Thoracic aorta (tissue), 2 donors: ENCODE measurements at regions not wholly inside any gene's neighbourhood (a gene's known extent, or its start where the extent isn't known, plus 50 kb on each side); places are given as distances from the start of the nearest gene placed in this dataset.

Experiments used
- ATAC-seq: fragments of 150-250 bp; one replicate; pipeline ENCODE4 v1.8.0; 2017; ENCODE audit warnings: low read depth; ENCODE audit not compliant: insufficient number of reproducible peaks, low FRiP score
- DNase-seq: peaks from one replicate; pipeline ENCODE4 v3.0.0-alpha.2; 2020; ENCODE audit warnings: low spot score
- H3K27ac ChIP-seq, 2 donors: fragments of 200-600 bp; sonication (generic); 1 replicate in 1 of 2; 2 replicates in 1 of 2; pipeline ENCODE4 v1.5.1; 2016; ENCODE audit warnings: mild to moderate bottlenecking in 2 of 2, moderate library complexity in 2 of 2
- H3K27me3 ChIP-seq: fragments of 200-600 bp; sonication (generic); replicated peaks from 2 replicates; pipeline ENCODE4 v1.6.0; 2016; ENCODE audit warnings: mild to moderate bottlenecking; ENCODE audit not compliant: insufficient read depth
- H3K36me3 ChIP-seq: fragments of 200-600 bp; sonication (generic); one replicate; pipeline ENCODE4 v1.5.1; 2016
- H3K4me1 ChIP-seq, 2 donors: fragments of 200-600 bp; sonication (generic); 1 replicate in 1 of 2; 2 replicates in 1 of 2; pipeline versions ENCODE4 v1.5.1 to v1.6.0; 2016; ENCODE audit warnings: low read depth in 2 of 2, mild to moderate bottlenecking in 1 of 2; ENCODE audit not compliant: control insufficient read depth in 1 of 2
- H3K4me3 ChIP-seq: fragments of 200-600 bp; sonication (generic); 2 replicates; pipeline ENCODE4 v1.5.1; 2016; ENCODE audit warnings: mild to moderate bottlenecking
- H3K9me3 ChIP-seq: fragments of 200-600 bp; sonication (generic); 2 replicates; pipeline ENCODE4 v1.5.1; 2016
- TF ChIP-seq, protein P1 (sequence below): fragments of 200-600 bp; sonication (generic); IDR thresholded peaks from one replicate; pipeline ENCODE4 v1.5.1; 2019; ENCODE audit warnings: antibody characterized with exemption

DNA sequence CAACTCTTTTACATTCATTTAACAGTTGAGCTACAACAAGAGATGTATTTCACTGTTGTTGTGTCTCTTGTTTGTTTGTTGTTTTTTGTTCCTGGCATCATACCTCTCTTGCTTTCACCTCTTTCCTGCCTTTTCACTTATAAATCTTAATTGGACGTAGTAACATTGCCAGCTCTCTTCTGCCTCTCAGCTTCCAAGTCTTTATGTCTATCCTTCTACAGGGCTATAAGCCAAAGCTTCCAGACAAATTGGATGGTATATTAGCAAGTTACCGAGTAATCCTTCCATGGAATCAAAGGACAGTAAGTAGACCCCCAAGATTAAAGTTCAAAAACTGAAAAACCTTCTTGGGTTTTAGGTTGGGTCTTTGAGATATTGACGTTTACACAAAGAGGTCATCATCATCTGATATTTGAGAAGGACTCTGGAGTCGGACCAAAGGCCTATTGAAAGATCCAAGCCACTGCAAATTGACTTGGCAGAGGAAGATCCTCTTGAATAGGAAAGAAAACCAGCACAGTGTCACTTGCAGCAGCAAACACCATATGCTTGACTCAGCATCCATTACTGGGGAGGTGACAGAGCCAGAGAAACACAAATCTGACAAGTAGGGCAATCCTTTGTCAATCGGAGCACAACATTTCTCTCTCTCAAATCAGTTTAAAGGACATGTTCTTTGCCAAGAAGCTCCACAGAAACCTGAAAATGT lies 648.5 kb upstream of the NR2F2 start:
- peaks cover 9 to 28% of the 10 kb centered on the region in 2 donors for H3K4me1 ChIP-seq
- H3K9me3 ChIP-seq = no peaks in the 10 kb centered on the region
- no peaks in the 10 kb centered on the region for H3K36me3 ChIP-seq
- no peak overlapping the region for H3K4me3 ChIP-seq
- TF ChIP-seq, protein P1, sequence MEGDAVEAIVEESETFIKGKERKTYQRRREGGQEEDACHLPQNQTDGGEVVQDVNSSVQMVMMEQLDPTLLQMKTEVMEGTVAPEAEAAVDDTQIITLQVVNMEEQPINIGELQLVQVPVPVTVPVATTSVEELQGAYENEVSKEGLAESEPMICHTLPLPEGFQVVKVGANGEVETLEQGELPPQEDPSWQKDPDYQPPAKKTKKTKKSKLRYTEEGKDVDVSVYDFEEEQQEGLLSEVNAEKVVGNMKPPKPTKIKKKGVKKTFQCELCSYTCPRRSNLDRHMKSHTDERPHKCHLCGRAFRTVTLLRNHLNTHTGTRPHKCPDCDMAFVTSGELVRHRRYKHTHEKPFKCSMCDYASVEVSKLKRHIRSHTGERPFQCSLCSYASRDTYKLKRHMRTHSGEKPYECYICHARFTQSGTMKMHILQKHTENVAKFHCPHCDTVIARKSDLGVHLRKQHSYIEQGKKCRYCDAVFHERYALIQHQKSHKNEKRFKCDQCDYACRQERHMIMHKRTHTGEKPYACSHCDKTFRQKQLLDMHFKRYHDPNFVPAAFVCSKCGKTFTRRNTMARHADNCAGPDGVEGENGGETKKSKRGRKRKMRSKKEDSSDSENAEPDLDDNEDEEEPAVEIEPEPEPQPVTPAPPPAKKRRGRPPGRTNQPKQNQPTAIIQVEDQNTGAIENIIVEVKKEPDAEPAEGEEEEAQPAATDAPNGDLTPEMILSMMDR = no peak
- H3K27ac ChIP-seq = no peak overlapping the region
- DNase-seq (no peak), ATAC-seq (no peak)
- H3K27me3 ChIP-seq = no peaks in the 10 kb centered on the region

DNA sequence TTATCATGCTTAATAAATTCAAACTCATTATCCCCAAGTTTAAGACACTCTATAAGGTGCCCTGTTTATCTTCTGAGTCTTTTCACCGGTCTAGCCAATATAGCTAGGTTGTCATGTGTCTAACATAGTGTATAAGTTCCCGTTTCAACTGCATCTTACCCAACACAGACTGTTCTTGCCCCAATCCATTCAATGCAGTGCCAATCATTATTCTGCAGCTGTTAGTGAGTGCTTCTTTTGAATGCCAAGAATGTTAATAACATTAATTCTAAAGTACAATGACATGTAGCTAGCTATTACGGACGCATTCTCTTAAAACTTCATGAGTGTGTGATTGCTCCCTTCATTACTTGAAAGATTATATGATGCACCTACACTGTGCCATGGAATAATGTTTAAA lies 646.4 kb upstream of the NR2F2 start:
- Histone ChIP-seq H3K27me3 (no peaks in the 10 kb centered on the region), H3K36me3 (no peaks in the 10 kb centered on the region), H3K9me3 (no peaks in the 10 kb centered on the region), H3K4me1 (peaks cover 9 to 21% of the 10 kb centered on the region in 2 donors), H3K27ac (no peak overlapping the region), H3K4me3 (no peak overlapping the region)
- DNase-seq (no peak), ATAC-seq (no peak)
- TF ChIP-seq, protein P1 = no peak

DNA sequence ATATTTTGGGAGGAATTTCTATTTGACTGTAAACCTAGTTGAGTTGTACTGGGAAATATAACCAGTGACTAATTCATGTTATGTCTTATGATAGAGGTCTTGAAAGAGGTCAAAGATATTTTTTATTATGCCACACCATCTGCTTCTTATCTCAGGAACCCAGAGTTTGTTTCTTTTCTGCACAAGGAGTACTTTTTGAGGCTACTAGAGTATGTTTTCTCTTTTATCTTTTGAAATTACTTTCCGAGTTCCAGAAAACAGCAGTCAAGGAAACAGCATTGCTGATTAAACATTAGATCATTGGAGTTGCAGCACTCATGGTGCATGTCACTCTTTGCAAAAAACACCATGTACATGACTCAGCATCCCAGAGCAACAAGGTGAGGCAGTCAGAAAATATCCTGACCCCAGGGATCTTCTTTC lies 645.8 kb upstream of the NR2F2 start:
- TF ChIP-seq, protein P1 = no peak
- Histone ChIP-seq H3K4me3 (no peak overlapping the region), H3K27ac (no peak overlapping the region), H3K27me3 (no peaks in the 10 kb centered on the region), H3K9me3 (no peaks in the 10 kb centered on the region), H3K36me3 (no peaks in the 10 kb centered on the region), H3K4me1 (peaks cover 9 to 21% of the 10 kb centered on the region in 2 donors)
- peak; percentile 55 for ATAC-seq
- DNase-seq = no peak

DNA sequence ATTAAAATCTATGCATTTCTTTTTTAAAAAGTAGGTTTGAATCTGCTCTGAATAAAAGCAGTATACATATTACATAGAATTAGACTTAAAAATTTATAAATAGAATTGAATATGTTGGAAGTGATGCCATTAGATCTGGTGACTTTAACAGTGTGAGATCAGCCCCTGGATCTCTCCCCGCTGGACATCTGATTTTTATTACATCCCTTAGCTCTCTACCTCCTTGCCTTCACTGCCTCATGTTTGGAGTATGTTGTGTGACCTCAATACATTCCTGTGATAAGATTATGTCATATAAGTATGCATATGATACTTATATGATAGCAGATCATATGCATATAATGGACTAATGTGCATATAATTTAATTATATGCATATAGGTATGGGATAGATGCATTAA lies 643.4 kb upstream of the NR2F2 start:
- Histone ChIP-seq H3K36me3 (no peaks in the 10 kb centered on the region), H3K4me1 (peaks cover 5 to 10% of the 10 kb centered on the region in 2 donors), H3K27me3 (no peaks in the 10 kb centered on the region), H3K4me3 (no peak overlapping the region), H3K9me3 (no peaks in the 10 kb centered on the region), H3K27ac (no peak overlapping the region)
- TF ChIP-seq, protein P1 = no peak
- ATAC-seq = no peak
- DNase-seq = no peak

DNA sequence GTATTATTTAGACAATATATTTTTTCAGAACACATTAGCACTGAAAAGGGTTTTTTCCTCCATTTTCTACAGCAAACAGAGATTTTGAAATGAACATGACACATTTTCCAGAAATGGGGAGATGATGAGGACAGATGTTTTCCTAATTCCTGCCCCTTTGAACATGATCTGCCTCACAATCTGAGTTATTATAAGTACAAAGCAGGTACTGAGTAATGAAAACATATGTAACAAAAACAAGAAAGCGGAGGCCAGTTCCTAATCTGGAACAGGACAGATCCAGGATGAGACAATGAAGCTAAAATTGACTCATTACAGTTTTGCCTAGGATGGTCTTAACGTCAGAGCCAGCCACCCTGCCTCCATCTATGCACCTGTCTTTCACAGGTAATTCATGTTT lies 642.8 kb upstream of the NR2F2 start:
- H3K36me3 ChIP-seq = no peaks in the 10 kb centered on the region
- DNase-seq = no peak
- no peak overlapping the region for H3K27ac ChIP-seq
- TF ChIP-seq, protein P1 = no peak
- no peaks in the 10 kb centered on the region for H3K27me3 ChIP-seq
- peaks cover 5 to 10% of the 10 kb centered on the region in 2 donors for H3K4me1 ChIP-seq
- no peak for ATAC-seq
- H3K9me3 ChIP-seq = no peaks in the 10 kb centered on the region
- H3K4me3 ChIP-seq = no peak overlapping the region
